ENCODE measurements at regions not wholly inside any gene's neighbourhood (a gene's known extent, or its start where the extent isn't known, plus 50 kb on each side); places are given as distances from the start of the nearest gene placed in this dataset.

- no peak for TF ChIP-seq CTCF (IDR thresholded peaks at IDR 0.05)
- TF ChIP-seq POLR2A (IDR thresholded peaks at IDR 0.05): no peak
- no peak for TF ChIP-seq POLR2AphosphoS5 (IDR thresholded peaks at IDR 0.05)
Measured at GRCh38 chr9:81312346-81312745, 377.0 kb downstream of the TLE1 start.

Data from transverse colon (tissue), 4 donors.